ENCODE measurements at regions not wholly inside any gene's neighbourhood (a gene's known extent, or its start where the extent isn't known, plus 50 kb on each side); places are given as distances from the start of the nearest gene placed in this dataset.

GRCh38 chr2:5932556-5933469 lies 240.6 kb downstream of the SOX11 start:
- TF ChIP-seq CTCF (conservative IDR thresholded peaks at IDR 0.05; ENCODE audit: low read length) (no peak), EZH2phosphoT487 (IDR thresholded peaks at IDR 0.05; ENCODE audit: borderline replicate concordance) (no peak)

Data from Loucy (cell line).